ENCODE measurements at regions not wholly inside any gene's neighbourhood (a gene's known extent, or its start where the extent isn't known, plus 50 kb on each side); places are given as distances from the start of the nearest gene placed in this dataset.

GRCh38 chr11:121802542-121802941, 313.5 kb downstream of the BLID start (continued):
- TF ChIP-seq, protein P1, sequence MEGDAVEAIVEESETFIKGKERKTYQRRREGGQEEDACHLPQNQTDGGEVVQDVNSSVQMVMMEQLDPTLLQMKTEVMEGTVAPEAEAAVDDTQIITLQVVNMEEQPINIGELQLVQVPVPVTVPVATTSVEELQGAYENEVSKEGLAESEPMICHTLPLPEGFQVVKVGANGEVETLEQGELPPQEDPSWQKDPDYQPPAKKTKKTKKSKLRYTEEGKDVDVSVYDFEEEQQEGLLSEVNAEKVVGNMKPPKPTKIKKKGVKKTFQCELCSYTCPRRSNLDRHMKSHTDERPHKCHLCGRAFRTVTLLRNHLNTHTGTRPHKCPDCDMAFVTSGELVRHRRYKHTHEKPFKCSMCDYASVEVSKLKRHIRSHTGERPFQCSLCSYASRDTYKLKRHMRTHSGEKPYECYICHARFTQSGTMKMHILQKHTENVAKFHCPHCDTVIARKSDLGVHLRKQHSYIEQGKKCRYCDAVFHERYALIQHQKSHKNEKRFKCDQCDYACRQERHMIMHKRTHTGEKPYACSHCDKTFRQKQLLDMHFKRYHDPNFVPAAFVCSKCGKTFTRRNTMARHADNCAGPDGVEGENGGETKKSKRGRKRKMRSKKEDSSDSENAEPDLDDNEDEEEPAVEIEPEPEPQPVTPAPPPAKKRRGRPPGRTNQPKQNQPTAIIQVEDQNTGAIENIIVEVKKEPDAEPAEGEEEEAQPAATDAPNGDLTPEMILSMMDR (IDR thresholded peaks at IDR 0.05) = no peak

DNA sequence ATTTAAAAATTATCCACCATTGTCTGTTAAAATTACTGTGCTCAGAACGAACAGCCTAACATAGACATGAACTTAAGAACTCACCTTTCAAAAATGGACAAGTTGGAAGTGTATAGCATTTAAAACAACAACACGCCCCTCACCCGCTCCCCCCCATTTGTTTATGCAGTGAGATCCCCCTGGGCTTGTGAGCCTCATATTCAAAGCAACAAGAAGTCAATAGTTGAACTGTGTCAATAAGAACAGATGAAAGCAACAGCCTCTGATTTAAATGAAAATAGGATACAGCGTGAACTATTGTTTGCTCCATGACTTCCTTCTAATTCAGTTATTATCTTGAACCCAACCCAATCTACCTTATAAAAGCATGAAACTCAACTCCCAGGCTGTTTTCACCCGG, 314.2 kb downstream of the BLID start:
- POLR2A ChIA-PET = no interaction called here
- Histone ChIP-seq H2AFZ (ENCODE audit: low read depth) (no peak overlapping the region), H3K27me3 (ENCODE audit: insufficient read depth) (no peaks in the 10 kb centered on the region), H3K4me1 (ENCODE audit: control insufficient read depth in 1 of 2, insufficient read depth in 2 of 2, low read depth in 1 of 2, low read length in 1 of 2) (peaks cover 0 to 2% of the 10 kb centered on the region in 2 experiments; a peak in 1 of 4 replicates), H3K4me3 (ENCODE audit: low read depth in 2 of 2, low read length in 1 of 2) (no peak overlapping the region), H4K20me1 (ENCODE audit: insufficient read depth) (no peaks in the 10 kb centered on the region), H3F3A (replicated peaks; ENCODE audit: insufficient read depth) (no peaks in the 10 kb centered on the region), H3K4me2 (no peak overlapping the region), H3K9me2 (no peaks in the 10 kb centered on the region), H3K79me2 (ENCODE audit: insufficient read depth) (no peaks in the 10 kb centered on the region), H3K36me3 (replicated peaks in 1 of 2; ENCODE audit: control insufficient read depth in 1 of 2, insufficient read depth in 2 of 2, low read length in 1 of 2) (no peaks in the 10 kb centered on the region), H3K9me3 (peaks cover 5% of the 10 kb centered on the region; the same call in 1 of the 2 replicates), H3K27ac (ENCODE audit: low read depth in 2 of 2, low read length in 1 of 2) (no peak overlapping the region), H3K9ac (no peak overlapping the region)
- 67% methylated on average over 5 of the region's 5 CpGs for WGBS (ENCODE audit: low lambda C conversion rate)
- DNase-seq = no peak
- TF ChIP-seq CHD2 (IDR thresholded peaks at IDR 0.05; ENCODE audit: low read length, partially characterized antibody) (no peak), JUND (IDR thresholded peaks at IDR 0.05) (no peak), ZBTB33 (IDR thresholded peaks at IDR 0.05; ENCODE audit: borderline replicate concordance, low read depth) (no peak), EP300 (IDR thresholded peaks at IDR 0.05; ENCODE audit: borderline replicate concordance in 1 of 2, low read depth in 1 of 2, low read length in 1 of 2) (no peak), GABPA (IDR thresholded peaks at IDR 0.05; ENCODE audit: low read depth) (no peak)
- TF ChIP-seq, protein P2, sequence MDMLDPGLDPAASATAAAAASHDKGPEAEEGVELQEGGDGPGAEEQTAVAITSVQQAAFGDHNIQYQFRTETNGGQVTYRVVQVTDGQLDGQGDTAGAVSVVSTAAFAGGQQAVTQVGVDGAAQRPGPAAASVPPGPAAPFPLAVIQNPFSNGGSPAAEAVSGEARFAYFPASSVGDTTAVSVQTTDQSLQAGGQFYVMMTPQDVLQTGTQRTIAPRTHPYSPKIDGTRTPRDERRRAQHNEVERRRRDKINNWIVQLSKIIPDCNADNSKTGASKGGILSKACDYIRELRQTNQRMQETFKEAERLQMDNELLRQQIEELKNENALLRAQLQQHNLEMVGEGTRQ (IDR thresholded peaks at IDR 0.05; ENCODE audit: borderline replicate concordance, low read depth, low read length) = no peak
- TF ChIP-seq, protein P3, sequence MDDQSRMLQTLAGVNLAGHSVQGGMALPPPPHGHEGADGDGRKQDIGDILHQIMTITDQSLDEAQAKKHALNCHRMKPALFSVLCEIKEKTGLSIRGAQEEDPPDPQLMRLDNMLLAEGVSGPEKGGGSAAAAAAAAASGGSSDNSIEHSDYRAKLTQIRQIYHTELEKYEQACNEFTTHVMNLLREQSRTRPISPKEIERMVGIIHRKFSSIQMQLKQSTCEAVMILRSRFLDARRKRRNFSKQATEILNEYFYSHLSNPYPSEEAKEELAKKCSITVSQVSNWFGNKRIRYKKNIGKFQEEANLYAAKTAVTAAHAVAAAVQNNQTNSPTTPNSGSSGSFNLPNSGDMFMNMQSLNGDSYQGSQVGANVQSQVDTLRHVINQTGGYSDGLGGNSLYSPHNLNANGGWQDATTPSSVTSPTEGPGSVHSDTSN (IDR thresholded peaks at IDR 0.05) = no peak
- CTCF ChIA-PET = no interaction called here

GRCh38 chr11:121801394-121801748, 314.6 kb downstream of the BLID start:
- H3K27me3 ChIP-seq (ENCODE audit: insufficient read depth) = no peaks in the 10 kb centered on the region
- ChIA-PET POLR2A (no interaction called here), CTCF (no interaction called here)
- no peaks in the 10 kb centered on the region for H3K4me1 ChIP-seq (ENCODE audit: control insufficient read depth in 1 of 2, insufficient read depth in 2 of 2, low read depth in 1 of 2, low read length in 1 of 2)
- no peak overlapping the region for H3K27ac ChIP-seq (ENCODE audit: low read depth in 2 of 2, low read length in 1 of 2)
- no peak overlapping the region for H2AFZ ChIP-seq (ENCODE audit: low read depth)
- no peaks in the 10 kb centered on the region for H3K79me2 ChIP-seq (ENCODE audit: insufficient read depth)
- H3K4me3 ChIP-seq (ENCODE audit: low read depth in 2 of 2, low read length in 1 of 2) = no peak overlapping the region
- no peaks in the 10 kb centered on the region for H3F3A ChIP-seq (replicated peaks; ENCODE audit: insufficient read depth)
- 81% methylated on average over 3 of the region's 3 CpGs for WGBS (ENCODE audit: low lambda C conversion rate)
- no peak overlapping the region for H3K4me2 ChIP-seq
- no peak overlapping the region for H3K9ac ChIP-seq
- DNase-seq = no peak
- no peaks in the 10 kb centered on the region for H3K36me3 ChIP-seq (replicated peaks in 1 of 2; ENCODE audit: control insufficient read depth in 1 of 2, insufficient read depth in 2 of 2, low read length in 1 of 2)
- H3K9me2 ChIP-seq = no peaks in the 10 kb centered on the region
- H4K20me1 ChIP-seq (ENCODE audit: insufficient read depth) = no peaks in the 10 kb centered on the region
- peaks cover 5% of the 10 kb centered on the region; the same call in 1 of the 2 replicates for H3K9me3 ChIP-seq
- TF ChIP-seq ZBTB33 (IDR thresholded peaks at IDR 0.05; ENCODE audit: borderline replicate concordance, low read depth) (no peak), RCOR1 (IDR thresholded peaks at IDR 0.05; ENCODE audit: low read length) (no peak), TEAD4 (IDR thresholded peaks at IDR 0.05; ENCODE audit: borderline replicate concordance, insufficient read depth) (no peak), ELF1 (IDR thresholded peaks at IDR 0.05) (no peak), NRF1 (IDR thresholded peaks at IDR 0.05; ENCODE audit: low read depth, low read length) (no peak), NFIC (IDR thresholded peaks at IDR 0.05; ENCODE audit: borderline replicate concordance) (no peak), MXI1 (IDR thresholded peaks at IDR 0.05; ENCODE audit: low read depth, low read length) (no peak), CHD2 (IDR thresholded peaks at IDR 0.05; ENCODE audit: low read length, partially characterized antibody) (no peak)
- TF ChIP-seq, protein P1 (IDR thresholded peaks at IDR 0.05) = no peak
